ENCODE measurements at regions not wholly inside any gene's neighbourhood (a gene's known extent, or its start where the extent isn't known, plus 50 kb on each side); places are given as distances from the start of the nearest gene placed in this dataset.

GRCh38 chr17:74088285-74088933, 115.1 kb upstream of the RPL38 start:
- H3K27ac Mint-ChIP-seq: no peak overlapping the region

GRCh38 chr17:74088934-74089329, 114.5 kb upstream of the RPL38 start:
- H3K4me3 Mint-ChIP-seq: no peak overlapping the region
- no peak for DNase-seq
- no peak for ATAC-seq
- peaks cover 0 to 13% (median 0%) of the 10 kb centered on the region in 3 donors for H3K36me3 Mint-ChIP-seq
- H3K4me1 Mint-ChIP-seq: no peaks in the 10 kb centered on the region
- H3K27ac Mint-ChIP-seq: no peak overlapping the region
- H3K9me3 Mint-ChIP-seq: peaks cover 1 to 38% (median 15%) of the 10 kb centered on the region in 9 donors
- peaks cover 7 to 27% (median 21%) of the 10 kb centered on the region in 5 donors for H3K27me3 Mint-ChIP-seq
- POLR2A ChIA-PET: no interaction called here

More at GRCh38 chr17:74088285-74088933, 115.1 kb upstream of the RPL38 start:
- no peak overlapping the region for H3K4me3 Mint-ChIP-seq
- DNase-seq (no peak), ATAC-seq (no peak)
- H3K4me1 Mint-ChIP-seq: no peaks in the 10 kb centered on the region
- H3K27me3 Mint-ChIP-seq: peaks cover 9 to 31% (median 21%) of the 10 kb centered on the region in 5 donors
- POLR2A ChIA-PET: no interaction called here
- peaks cover 0 to 13% (median 0%) of the 10 kb centered on the region in 3 donors for H3K36me3 Mint-ChIP-seq
- H3K9me3 Mint-ChIP-seq: peaks cover 1 to 37% (median 15%) of the 10 kb centered on the region in 9 donors

- Mint-ChIP-seq H3K4me1 (no peaks in the 10 kb centered on the region), H3K27me3 (peaks cover 7 to 27% (median 21%) of the 10 kb centered on the region in 5 donors)
- ATAC-seq: no peak
These were observed 114.1 kb upstream of the RPL38 start for GRCh38 chr17:74089380-74089779.

GRCh38 chr17:74089869-74090464, 113.5 kb upstream of the RPL38 start:
- POLR2A ChIA-PET: no interaction called here

More at GRCh38 chr17:74089380-74089779, 114.1 kb upstream of the RPL38 start:
- Mint-ChIP-seq H3K27ac (no peak overlapping the region), H3K36me3 (peaks cover 0 to 13% (median 0%) of the 10 kb centered on the region in 3 donors), H3K4me3 (no peak overlapping the region), H3K9me3 (peaks cover 1 to 34% (median 15%) of the 10 kb centered on the region in 9 donors)
- no peak for DNase-seq
- POLR2A ChIA-PET: no interaction called here

GRCh38 chr17:74094651-74095050, 108.8 kb upstream of the RPL38 start:
- Mint-ChIP-seq H3K27ac (no peak overlapping the region), H3K27me3 (peaks cover 0 to 8% (median 6%) of the 10 kb centered on the region in 5 donors), H3K4me1 (no peaks in the 10 kb centered on the region), H3K9me3 (peaks cover 0 to 22% (median 4%) of the 10 kb centered on the region in 9 donors), H3K36me3 (no peaks in the 10 kb centered on the region), H3K4me3 (no peak overlapping the region)
- POLR2A ChIA-PET: no interaction called here
- DNase-seq (no peak), ATAC-seq (no peak)

More at GRCh38 chr17:74089869-74090464, 113.5 kb upstream of the RPL38 start:
- no peak overlapping the region for H3K4me3 Mint-ChIP-seq
- peaks cover 1 to 28% (median 11%) of the 10 kb centered on the region in 9 donors for H3K9me3 Mint-ChIP-seq
- H3K27me3 Mint-ChIP-seq: peaks cover 7 to 27% (median 21%) of the 10 kb centered on the region in 5 donors
- DNase-seq: peak in 2 of 10 donors; percentile 1 to 5
- peaks cover 0 to 8% (median 0%) of the 10 kb centered on the region in 3 donors for H3K36me3 Mint-ChIP-seq
- H3K27ac Mint-ChIP-seq: peak overlapping the region in 1 of 10 donors; percentile 35
- ATAC-seq: no peak
- H3K4me1 Mint-ChIP-seq: no peaks in the 10 kb centered on the region

- Mint-ChIP-seq H3K27ac (no peak overlapping the region), H3K4me3 (no peak overlapping the region), H3K4me1 (no peaks in the 10 kb centered on the region), H3K9me3 (peaks cover 0 to 15% (median under 1%) of the 10 kb centered on the region in 9 donors), H3K36me3 (no peaks in the 10 kb centered on the region), H3K27me3 (peaks cover 6 to 13% (median 9%) of the 10 kb centered on the region in 5 donors)
- POLR2A ChIA-PET: no interaction called here
- ATAC-seq: no peak
- no peak for DNase-seq
These were observed 107.0 kb upstream of the RPL38 start for GRCh38 chr17:74096456-74096855.

GRCh38 chr17:74097450-74098135, 105.9 kb upstream of the RPL38 start:
- Mint-ChIP-seq H3K9me3 (peaks cover 0 to 8% (median 0%) of the 10 kb centered on the region in 9 donors), H3K27ac (no peak overlapping the region), H3K4me1 (no peaks in the 10 kb centered on the region), H3K4me3 (no peak overlapping the region), H3K36me3 (no peaks in the 10 kb centered on the region), H3K27me3 (peaks cover 8 to 17% (median 11%) of the 10 kb centered on the region in 5 donors)
- DNase-seq (no peak), ATAC-seq (no peak)
- POLR2A ChIA-PET: no interaction called here

GRCh38 chr17:74098136-74099024, 105.1 kb upstream of the RPL38 start:
- no peak for ATAC-seq
- H3K27me3 Mint-ChIP-seq: peaks cover 10 to 21% (median 11%) of the 10 kb centered on the region in 5 donors
- no peaks in the 10 kb centered on the region for H3K4me1 Mint-ChIP-seq
- peaks cover 0 to 4% (median 0%) of the 10 kb centered on the region in 9 donors for H3K9me3 Mint-ChIP-seq
- no peak overlapping the region for H3K4me3 Mint-ChIP-seq
- DNase-seq: no peak
- H3K36me3 Mint-ChIP-seq: no peaks in the 10 kb centered on the region
- H3K27ac Mint-ChIP-seq: no peak overlapping the region
- POLR2A ChIA-PET: no interaction called here

GRCh38 chr17:74099442-74100340, 103.8 kb upstream of the RPL38 start:
- H3K4me1 Mint-ChIP-seq: no peaks in the 10 kb centered on the region
- POLR2A ChIA-PET: no interaction called here
- no peak for ATAC-seq
- DNase-seq: no peak
- peaks cover 11 to 21% (median 15%) of the 10 kb centered on the region in 5 donors for H3K27me3 Mint-ChIP-seq
- no peaks in the 10 kb centered on the region for H3K36me3 Mint-ChIP-seq
- H3K9me3 Mint-ChIP-seq: no peaks in the 10 kb centered on the region
- H3K4me3 Mint-ChIP-seq: no peak overlapping the region
- no peak overlapping the region for H3K27ac Mint-ChIP-seq

GRCh38 chr17:74104921-74105320, 98.6 kb upstream of the RPL38 start:
- Mint-ChIP-seq H3K4me1 (no peaks in the 10 kb centered on the region), H3K9me3 (no peaks in the 10 kb centered on the region), H3K4me3 (no peak overlapping the region), H3K36me3 (no peaks in the 10 kb centered on the region), H3K27ac (no peak overlapping the region), H3K27me3 (peaks cover 13 to 48% (median 26%) of the 10 kb centered on the region in 5 donors)
- POLR2A ChIA-PET: no interaction called here
- no peak for ATAC-seq
- no peak for DNase-seq

- no peaks in the 10 kb centered on the region for H3K4me1 Mint-ChIP-seq
- H3K27me3 Mint-ChIP-seq: peaks cover 9 to 43% (median 18%) of the 10 kb centered on the region in 5 donors
- no peaks in the 10 kb centered on the region for H3K36me3 Mint-ChIP-seq
- DNase-seq (no peak), ATAC-seq (no peak)
- H3K27ac Mint-ChIP-seq: no peak overlapping the region
- H3K4me3 Mint-ChIP-seq: no peak overlapping the region
- peaks cover 0 to 1% (median 0%) of the 10 kb centered on the region in 9 donors for H3K9me3 Mint-ChIP-seq
- POLR2A ChIA-PET: interaction anchor here (0.6 kb wide), 1 partner anchor 236 kb away, joined by 3 read pairs; no protein-coding TSS in a partner anchor
These were observed 96.4 kb upstream of the RPL38 start for GRCh38 chr17:74107107-74107506.
